ENCODE measurements at regions not wholly inside any gene's neighbourhood (a gene's known extent, or its start where the extent isn't known, plus 50 kb on each side); places are given as distances from the start of the nearest gene placed in this dataset.

DNA sequence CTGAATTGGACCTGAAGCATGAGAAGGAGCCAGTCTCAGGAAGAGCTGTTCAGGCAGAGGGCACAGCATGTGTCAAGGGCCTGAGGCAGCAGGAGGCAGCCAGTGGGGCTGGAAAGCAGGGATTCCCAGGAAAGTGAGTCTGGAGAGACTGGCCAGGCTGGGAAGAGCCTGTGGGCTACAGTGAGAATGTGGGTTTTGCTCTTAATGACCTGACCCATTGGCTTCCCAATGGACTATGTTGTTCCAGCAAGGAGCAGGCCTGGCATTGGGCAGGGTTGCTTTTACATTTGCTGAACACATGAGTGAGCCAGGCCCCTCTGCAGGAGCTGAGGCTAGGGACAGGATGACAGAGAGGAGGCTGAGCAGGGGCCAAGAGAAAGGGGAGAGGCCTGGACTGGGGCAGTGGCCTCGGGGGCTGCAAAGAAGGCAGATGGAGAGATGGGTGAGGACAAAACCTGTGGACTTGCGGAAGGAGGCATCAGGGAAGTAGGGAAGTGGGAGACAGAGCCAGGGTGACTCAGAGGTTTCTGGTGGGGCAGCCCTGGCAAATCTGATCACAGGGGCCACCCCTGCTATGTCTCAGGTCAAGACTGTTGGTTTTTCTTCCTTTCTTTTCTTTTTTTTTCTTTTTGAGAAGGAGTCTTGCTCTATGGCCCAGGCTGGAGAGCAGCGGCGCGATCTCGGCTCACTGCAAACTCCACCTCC lies 65.9 kb upstream of the NEK6 start:
- TF ChIP-seq, protein P1, sequence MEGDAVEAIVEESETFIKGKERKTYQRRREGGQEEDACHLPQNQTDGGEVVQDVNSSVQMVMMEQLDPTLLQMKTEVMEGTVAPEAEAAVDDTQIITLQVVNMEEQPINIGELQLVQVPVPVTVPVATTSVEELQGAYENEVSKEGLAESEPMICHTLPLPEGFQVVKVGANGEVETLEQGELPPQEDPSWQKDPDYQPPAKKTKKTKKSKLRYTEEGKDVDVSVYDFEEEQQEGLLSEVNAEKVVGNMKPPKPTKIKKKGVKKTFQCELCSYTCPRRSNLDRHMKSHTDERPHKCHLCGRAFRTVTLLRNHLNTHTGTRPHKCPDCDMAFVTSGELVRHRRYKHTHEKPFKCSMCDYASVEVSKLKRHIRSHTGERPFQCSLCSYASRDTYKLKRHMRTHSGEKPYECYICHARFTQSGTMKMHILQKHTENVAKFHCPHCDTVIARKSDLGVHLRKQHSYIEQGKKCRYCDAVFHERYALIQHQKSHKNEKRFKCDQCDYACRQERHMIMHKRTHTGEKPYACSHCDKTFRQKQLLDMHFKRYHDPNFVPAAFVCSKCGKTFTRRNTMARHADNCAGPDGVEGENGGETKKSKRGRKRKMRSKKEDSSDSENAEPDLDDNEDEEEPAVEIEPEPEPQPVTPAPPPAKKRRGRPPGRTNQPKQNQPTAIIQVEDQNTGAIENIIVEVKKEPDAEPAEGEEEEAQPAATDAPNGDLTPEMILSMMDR (IDR thresholded peaks at IDR 0.05; ENCODE audit: insufficient read depth, low read length, poor library complexity, severe bottlenecking): no peak
- no peak for TF ChIP-seq EZH2phosphoT487 (conservative IDR thresholded peaks at IDR 0.05; ENCODE audit: low read length)

Data from SU-DHL-6 (cell line).